ENCODE measurements at regions not wholly inside any gene's neighbourhood (a gene's known extent, or its start where the extent isn't known, plus 50 kb on each side); places are given as distances from the start of the nearest gene placed in this dataset.

- DNase-seq (ENCODE audit: low spot score) = no peak
- no peak overlapping the region for H3K27ac ChIP-seq (replicated peaks; ENCODE audit: low read length)
- no peak overlapping the region for H4K91ac ChIP-seq (ENCODE audit: low read depth, low read length, poor library complexity)
- no peaks in the 10 kb centered on the region for H3K9me3 ChIP-seq (replicated peaks in 1 of 2; ENCODE audit: control insufficient read depth in 2 of 2, insufficient read depth in 1 of 2, low read depth in 1 of 2, low read length in 2 of 2)
- H3K27me3 ChIP-seq (ENCODE audit: control insufficient read depth in 3 of 3, insufficient read depth in 3 of 3, low read depth in 1 of 3, low read length in 3 of 3) = no peaks in the 10 kb centered on the region
- H3K79me1 ChIP-seq (ENCODE audit: low read depth, low read length) = no peaks in the 10 kb centered on the region
- peaks cover 0 to 2% of the 10 kb centered on the region in 2 donors for H3K4me1 ChIP-seq (ENCODE audit: control insufficient read depth in 2 of 2, insufficient read depth in 1 of 2, low read depth in 1 of 2, low read length in 2 of 2)
- no peak overlapping the region for H3K4ac ChIP-seq (ENCODE audit: low read length)
- H2BK15ac ChIP-seq (ENCODE audit: low read length) = no peak overlapping the region
- H3K14ac ChIP-seq (ENCODE audit: low read length) = no peak overlapping the region
- H2BK5ac ChIP-seq (ENCODE audit: low read length) = no peak overlapping the region
- H3K9ac ChIP-seq (ENCODE audit: low read depth, low read length, poor library complexity) = no peak overlapping the region
- no peak overlapping the region for H2AFZ ChIP-seq (ENCODE audit: low read length)
- no peak overlapping the region for H3K23ac ChIP-seq (ENCODE audit: low read depth, low read length, poor library complexity)
- no peaks in the 10 kb centered on the region for H3K36me3 ChIP-seq (replicated peaks in 1 of 2; ENCODE audit: control insufficient read depth in 2 of 2, insufficient read depth in 2 of 2, low read length in 2 of 2)
- no peak overlapping the region for H3K4me2 ChIP-seq (ENCODE audit: insufficient read depth, low read length, poor library complexity, severe bottlenecking)
- no peak overlapping the region for H4K8ac ChIP-seq (ENCODE audit: low read depth, low read length)
- H2AK5ac ChIP-seq (ENCODE audit: low read depth, low read length) = no peak overlapping the region
- no peak overlapping the region for H3K4me3 ChIP-seq (ENCODE audit: low read length in 2 of 2)
- H2BK120ac ChIP-seq (ENCODE audit: low read depth, low read length) = no peak overlapping the region
- WGBS, 2 donors (ENCODE audit: extremely low coverage in 2 of 2, insufficient read length in 2 of 2, insufficient replicate concordance in 1 of 2) = no CpG with 5 or more reads among the region's 8 CpGs
- H2BK12ac ChIP-seq (ENCODE audit: low read length) = no peak overlapping the region
- H3K18ac ChIP-seq (ENCODE audit: low read length) = no peak overlapping the region
Observed at GRCh38 chr22:48053973-48054372, 1291.5 kb downstream of the TBC1D22A start.

DNA sequence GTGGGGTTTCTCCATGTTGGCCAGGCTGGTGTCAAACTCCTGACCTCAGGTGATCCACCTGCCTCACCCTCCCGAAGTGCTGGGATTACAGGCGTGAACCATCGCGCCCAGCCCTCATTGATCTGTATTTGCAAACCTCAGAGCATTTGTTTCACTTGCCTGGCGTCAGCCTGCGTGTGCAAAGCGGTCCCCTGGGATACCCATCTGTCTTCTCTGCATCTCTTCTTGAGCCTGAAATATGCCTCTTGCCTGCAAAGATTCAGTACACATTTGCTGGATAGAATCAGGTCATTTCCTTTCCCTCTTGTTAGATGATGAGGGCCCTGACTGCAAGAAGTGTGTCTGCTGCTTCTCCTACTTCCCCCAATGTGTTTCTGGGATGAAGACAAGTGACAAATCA is 1291.0 kb downstream of the TBC1D22A start:
- WGBS, 2 donors (ENCODE audit: extremely low coverage in 2 of 2, insufficient read length in 2 of 2, insufficient replicate concordance in 1 of 2) = no CpG with 5 or more reads among the region's 7 CpGs
- Histone ChIP-seq H3K4me2 (ENCODE audit: insufficient read depth, low read length, poor library complexity, severe bottlenecking) (no peak overlapping the region), H3K4me3 (ENCODE audit: low read length in 2 of 2) (no peak overlapping the region), H2BK5ac (ENCODE audit: low read length) (no peak overlapping the region), H4K8ac (ENCODE audit: low read depth, low read length) (no peak overlapping the region), H2BK12ac (ENCODE audit: low read length) (no peak overlapping the region), H3K9me3 (replicated peaks in 1 of 2; ENCODE audit: control insufficient read depth in 2 of 2, insufficient read depth in 1 of 2, low read depth in 1 of 2, low read length in 2 of 2) (no peaks in the 10 kb centered on the region), H3K27ac (replicated peaks; ENCODE audit: low read length) (no peak overlapping the region), H2BK15ac (ENCODE audit: low read length) (no peak overlapping the region), H2AFZ (ENCODE audit: low read length) (no peak overlapping the region), H3K79me1 (ENCODE audit: low read depth, low read length) (no peaks in the 10 kb centered on the region), H3K4me1 (ENCODE audit: control insufficient read depth in 2 of 2, insufficient read depth in 1 of 2, low read depth in 1 of 2, low read length in 2 of 2) (peaks cover 0 to 2% of the 10 kb centered on the region in 2 donors), H3K4ac (ENCODE audit: low read length) (no peak overlapping the region), H3K18ac (ENCODE audit: low read length) (no peak overlapping the region), H3K36me3 (replicated peaks in 1 of 2; ENCODE audit: control insufficient read depth in 2 of 2, insufficient read depth in 2 of 2, low read length in 2 of 2) (no peaks in the 10 kb centered on the region), H3K9ac (ENCODE audit: low read depth, low read length, poor library complexity) (no peak overlapping the region), H3K27me3 (ENCODE audit: control insufficient read depth in 3 of 3, insufficient read depth in 3 of 3, low read depth in 1 of 3, low read length in 3 of 3) (no peaks in the 10 kb centered on the region), H2AK5ac (ENCODE audit: low read depth, low read length) (no peak overlapping the region), H3K14ac (ENCODE audit: low read length) (no peak overlapping the region), H3K23ac (ENCODE audit: low read depth, low read length, poor library complexity) (no peak overlapping the region), H2BK120ac (ENCODE audit: low read depth, low read length) (no peak overlapping the region), H4K91ac (ENCODE audit: low read depth, low read length, poor library complexity) (no peak overlapping the region)
- DNase-seq (ENCODE audit: low spot score) = no peak

DNA sequence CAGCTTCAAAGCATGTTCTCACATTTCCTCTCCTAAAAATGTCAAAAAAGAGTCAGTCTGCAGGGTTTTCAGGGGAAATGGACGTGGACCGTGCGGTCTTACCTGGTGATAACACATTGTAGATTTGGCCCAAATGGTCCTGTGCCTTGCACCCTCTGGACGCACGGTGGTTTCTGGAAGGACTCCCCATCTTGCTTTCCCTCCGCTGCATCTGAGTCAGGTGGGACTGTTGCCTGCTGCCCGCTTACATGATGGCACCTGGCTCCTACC is 1290.1 kb downstream of the TBC1D22A start:
- H3K9ac ChIP-seq (ENCODE audit: low read depth, low read length, poor library complexity) = no peak overlapping the region
- H3K4me1 ChIP-seq (ENCODE audit: control insufficient read depth in 2 of 2, insufficient read depth in 1 of 2, low read depth in 1 of 2, low read length in 2 of 2) = peaks cover 0 to 2% of the 10 kb centered on the region in 2 donors
- H3K23ac ChIP-seq (ENCODE audit: low read depth, low read length, poor library complexity) = no peak overlapping the region
- H4K91ac ChIP-seq (ENCODE audit: low read depth, low read length, poor library complexity) = no peak overlapping the region
- no CpG with 5 or more reads among the region's 7 CpGs for WGBS, 2 donors (ENCODE audit: extremely low coverage in 2 of 2, insufficient read length in 2 of 2, insufficient replicate concordance in 1 of 2)
- H2AFZ ChIP-seq (ENCODE audit: low read length) = no peak overlapping the region
- no peaks in the 10 kb centered on the region for H3K9me3 ChIP-seq (replicated peaks in 1 of 2; ENCODE audit: control insufficient read depth in 2 of 2, insufficient read depth in 1 of 2, low read depth in 1 of 2, low read length in 2 of 2)
- no peaks in the 10 kb centered on the region for H3K27me3 ChIP-seq (ENCODE audit: control insufficient read depth in 3 of 3, insufficient read depth in 3 of 3, low read depth in 1 of 3, low read length in 3 of 3)
- no peak overlapping the region for H3K4me3 ChIP-seq (ENCODE audit: low read length in 2 of 2)
- H2BK5ac ChIP-seq (ENCODE audit: low read length) = no peak overlapping the region
- peak overlapping the region; percentile 30 for H2AK5ac ChIP-seq (ENCODE audit: low read depth, low read length)
- H3K18ac ChIP-seq (ENCODE audit: low read length) = no peak overlapping the region
- H3K36me3 ChIP-seq (replicated peaks in 1 of 2; ENCODE audit: control insufficient read depth in 2 of 2, insufficient read depth in 2 of 2, low read length in 2 of 2) = no peaks in the 10 kb centered on the region
- no peak overlapping the region for H2BK12ac ChIP-seq (ENCODE audit: low read length)
- no peak overlapping the region for H2BK120ac ChIP-seq (ENCODE audit: low read depth, low read length)
- no peak overlapping the region for H3K14ac ChIP-seq (ENCODE audit: low read length)
- DNase-seq (ENCODE audit: low spot score) = no peak
- H3K27ac ChIP-seq (replicated peaks; ENCODE audit: low read length) = no peak overlapping the region
- no peak overlapping the region for H4K8ac ChIP-seq (ENCODE audit: low read depth, low read length)
- no peak overlapping the region for H3K4me2 ChIP-seq (ENCODE audit: insufficient read depth, low read length, poor library complexity, severe bottlenecking)
- H2BK15ac ChIP-seq (ENCODE audit: low read length) = no peak overlapping the region
- H3K4ac ChIP-seq (ENCODE audit: low read length) = no peak overlapping the region
- H3K79me1 ChIP-seq (ENCODE audit: low read depth, low read length) = no peaks in the 10 kb centered on the region

- no CpG with 5 or more reads among the region's 11 CpGs for WGBS, 2 donors (ENCODE audit: extremely low coverage in 2 of 2, insufficient read length in 2 of 2, insufficient replicate concordance in 1 of 2)
- Histone ChIP-seq H3K36me3 (replicated peaks in 1 of 2; ENCODE audit: control insufficient read depth in 2 of 2, insufficient read depth in 2 of 2, low read length in 2 of 2) (no peaks in the 10 kb centered on the region), H3K4me3 (ENCODE audit: low read length in 2 of 2) (no peak overlapping the region)
Observed at GRCh38 chr22:48051796-48052620, 1289.6 kb downstream of the TBC1D22A start.

More at GRCh38 chr22:48051796-48052620, 1289.6 kb downstream of the TBC1D22A start:
- Histone ChIP-seq H3K9me3 (replicated peaks in 1 of 2; ENCODE audit: control insufficient read depth in 2 of 2, insufficient read depth in 1 of 2, low read depth in 1 of 2, low read length in 2 of 2) (no peaks in the 10 kb centered on the region), H3K27me3 (ENCODE audit: control insufficient read depth in 3 of 3, insufficient read depth in 3 of 3, low read depth in 1 of 3, low read length in 3 of 3) (no peaks in the 10 kb centered on the region), H3K14ac (ENCODE audit: low read length) (no peak overlapping the region), H3K4me1 (ENCODE audit: control insufficient read depth in 2 of 2, insufficient read depth in 1 of 2, low read depth in 1 of 2, low read length in 2 of 2) (peaks cover 0 to 2% of the 10 kb centered on the region in 2 donors), H4K8ac (ENCODE audit: low read depth, low read length) (no peak overlapping the region), H2AFZ (ENCODE audit: low read length) (no peak overlapping the region), H4K91ac (ENCODE audit: low read depth, low read length, poor library complexity) (no peak overlapping the region), H3K9ac (ENCODE audit: low read depth, low read length, poor library complexity) (no peak overlapping the region), H3K4ac (ENCODE audit: low read length) (no peak overlapping the region), H2BK15ac (ENCODE audit: low read length) (no peak overlapping the region), H2BK12ac (ENCODE audit: low read length) (no peak overlapping the region), H3K27ac (replicated peaks; ENCODE audit: low read length) (no peak overlapping the region), H2BK5ac (ENCODE audit: low read length) (no peak overlapping the region), H3K23ac (ENCODE audit: low read depth, low read length, poor library complexity) (no peak overlapping the region), H3K18ac (ENCODE audit: low read length) (no peak overlapping the region), H2BK120ac (ENCODE audit: low read depth, low read length) (no peak overlapping the region), H2AK5ac (ENCODE audit: low read depth, low read length) (no peak overlapping the region), H3K79me1 (ENCODE audit: low read depth, low read length) (no peaks in the 10 kb centered on the region), H3K4me2 (ENCODE audit: insufficient read depth, low read length, poor library complexity, severe bottlenecking) (no peak overlapping the region)
- no peak for DNase-seq (ENCODE audit: low spot score)
